ENCODE measurements at regions not wholly inside any gene's neighbourhood (a gene's known extent, or its start where the extent isn't known, plus 50 kb on each side); places are given as distances from the start of the nearest gene placed in this dataset.

GRCh38 chr2:8545695-8546611, 135.9 kb upstream of the ID2 start:
- H3K27me3 ChIP-seq: no peaks in the 10 kb centered on the region
- DNase-seq (no peak), ATAC-seq (peak in 3 of 4 donors; percentile 12 to 46 (median 30))
- H3K36me3 ChIP-seq: no peaks in the 10 kb centered on the region
- H3K27ac ChIP-seq: peak overlapping the region in 2 of 12 donors; percentile 54 to 97
- H3K4me3 ChIP-seq: no peak overlapping the region
- TF ChIP-seq POLR2A (IDR thresholded peaks at IDR 0.05) (no peak), CTCF (IDR thresholded peaks at IDR 0.05) (no peak)
- 79 to 86% (median 82%) methylated on average over 28 to 30 of the region's 30 CpGs for WGBS, 4 donors
- H3K4me1 ChIP-seq: peaks cover 0 to 62% (median 20%) of the 10 kb centered on the region in 12 donors
- H3K9me3 ChIP-seq: no peaks in the 10 kb centered on the region
- intact Hi-C loops (cut with DNase I): loop anchor here in 1 of 10 donors (10.0 kb wide), 1 partner anchor 119 kb away; no protein-coding TSS in a partner anchor

GRCh38 chr2:8546612-8547283, 135.1 kb upstream of the ID2 start:
- no peak overlapping the region for H3K4me3 ChIP-seq
- no peak for TF ChIP-seq POLR2A (IDR thresholded peaks at IDR 0.05)
- no peak for TF ChIP-seq CTCF (IDR thresholded peaks at IDR 0.05)
- WGBS, 4 donors: 78 to 85% (median 81%) methylated on average over 16 of the region's 16 CpGs
- DNase-seq: no peak
- no peak for ATAC-seq
- H3K27ac ChIP-seq: peak overlapping the region in 1 of 12 donors; percentile 59
- no peaks in the 10 kb centered on the region for H3K9me3 ChIP-seq
- intact Hi-C loops (cut with DNase I): loop anchor here in 1 of 10 donors (10.0 kb wide), 1 partner anchor 118 kb away; no protein-coding TSS in a partner anchor
- no peaks in the 10 kb centered on the region for H3K27me3 ChIP-seq
- peaks cover 0 to 54% (median 20%) of the 10 kb centered on the region in 12 donors for H3K4me1 ChIP-seq
- H3K36me3 ChIP-seq: no peaks in the 10 kb centered on the region

GRCh38 chr2:8547284-8548064, 134.4 kb upstream of the ID2 start:
- no peak for DNase-seq

More at GRCh38 chr2:8547284-8548064, 134.4 kb upstream of the ID2 start:
- 97 to 99% (median 98%) methylated on average over 20 of the region's 20 CpGs for WGBS, 4 donors
- H3K36me3 ChIP-seq: no peaks in the 10 kb centered on the region
- intact Hi-C loops (cut with DNase I): loop anchor here in 1 of 10 donors (10.0 kb wide), 1 partner anchor 117 kb away; no protein-coding TSS in a partner anchor
- TF ChIP-seq CTCF (IDR thresholded peaks at IDR 0.05) (no peak), POLR2A (IDR thresholded peaks at IDR 0.05) (no peak)
- H3K27ac ChIP-seq: no peak overlapping the region
- peaks cover 0 to 47% (median 20%) of the 10 kb centered on the region in 12 donors for H3K4me1 ChIP-seq
- no peak for ATAC-seq
- H3K4me3 ChIP-seq: no peak overlapping the region
- H3K27me3 ChIP-seq: no peaks in the 10 kb centered on the region
- H3K9me3 ChIP-seq: no peaks in the 10 kb centered on the region

Measured in heart left ventricle (tissue), 16 donors.